GM12878 (cell line): ENCODE measurements at regions not wholly inside any gene's neighbourhood (a gene's known extent, or its start where the extent isn't known, plus 50 kb on each side); places are given as distances from the start of the nearest gene placed in this dataset.

Source experiments
- ASH2L ChIP-seq: fragments of 300-600, 200-600 bp; sonication (generic); IDR thresholded peaks from 2 replicates; pipeline ENCODE4 v1.6.1; 2017; ENCODE audit warnings: low read depth, mild to moderate bottlenecking, borderline replicate concordance
- EZH2 ChIP-seq: IDR thresholded peaks from 2 replicates; pipeline ENCODE4 v1.6.1; 2012; ENCODE audit warnings: low read depth, mild to moderate bottlenecking, control low read depth, inconsistent platforms, low read length, borderline replicate concordance; ENCODE audit not compliant: control insufficient read depth
- HCFC1 ChIP-seq: fragments of 150-350 bp; IDR thresholded peaks from 2 replicates; pipeline ENCODE4 v1.6.1; 2014; ENCODE audit warnings: low read length
- KAT2A ChIP-seq: conservative IDR thresholded peaks from 2 replicates; pipeline ENCODE4 v1.6.1; 2011; ENCODE audit warnings: low read depth, low read length; ENCODE audit not compliant: control insufficient read depth
- MXI1 ChIP-seq: fragments of 150-350 bp; IDR thresholded peaks from 2 replicates; pipeline ENCODE4 v1.6.1; 2011; ENCODE audit warnings: low read depth, mild to moderate bottlenecking, inconsistent platforms, low read length, improper control_type of control experiment
- NFYB ChIP-seq: IDR thresholded peaks from 2 replicates; pipeline ENCODE4 v1.6.1; 2011; ENCODE audit warnings: low read depth, mild to moderate bottlenecking, low read length, improper control_type of control experiment, moderate library complexity; ENCODE audit not compliant: insufficient read depth
- POLR2AphosphoS5 ChIP-seq: IDR thresholded peaks from 2 replicates; pipeline ENCODE4 v1.6.1; 2011; ENCODE audit warnings: mild to moderate bottlenecking, low read length, inconsistent platforms
- SP1 ChIP-seq: IDR thresholded peaks from one replicate; pipeline ENCODE4 v1.6.1; 2011; ENCODE audit warnings: low read depth, low read length
- SPI1 ChIP-seq: IDR thresholded peaks from 2 replicates; pipeline ENCODE4 v1.6.1; 2011; ENCODE audit warnings: low read depth, mild to moderate bottlenecking, low read length, moderate library complexity, borderline replicate concordance; ENCODE audit not compliant: insufficient read depth
- TF ChIP-seq, protein P1 (sequence below): IDR thresholded peaks from 2 replicates; pipeline ENCODE4 v1.6.1; 2011; ENCODE audit warnings: low read depth, mild to moderate bottlenecking, low read length, moderate library complexity, borderline replicate concordance; ENCODE audit errors: extremely low read depth
- TF ChIP-seq, protein P2 (sequence below), 3 experiments: IDR thresholded peaks in 2 of 3; conservative IDR thresholded peaks in 1 of 3; 2 replicates each; pipeline ENCODE4 v1.5.1; 2011; ENCODE audit warnings: low read depth in 3 of 3, low read length in 3 of 3, mild to moderate bottlenecking in 3 of 3, control low read depth in 2 of 3, moderate library complexity in 2 of 3, inconsistent platforms in 1 of 3, mixed read lengths in 1 of 3; ENCODE audit not compliant: control insufficient read depth in 2 of 3, insufficient read depth in 1 of 3; ENCODE audit errors: extremely low read depth in 1 of 3
- TF ChIP-seq, protein P3 (sequence below): IDR thresholded peaks from 2 replicates; pipeline ENCODE4 v1.6.1; 2012; ENCODE audit warnings: low read depth, low read length, improper control_type of control experiment
- TF ChIP-seq, protein P4 (sequence below): IDR thresholded peaks from 2 replicates; pipeline ENCODE4 v1.6.1; 2011; ENCODE audit warnings: borderline replicate concordance, low read depth, mild to moderate bottlenecking, moderate library complexity, mixed read lengths, low read length; ENCODE audit not compliant: insufficient read depth; ENCODE audit errors: extremely low read length
- TF ChIP-seq, protein P5 (sequence below): IDR thresholded peaks from 2 replicates; pipeline ENCODE4 v1.6.1; 2012; ENCODE audit warnings: low read length, inconsistent platforms

DNA sequence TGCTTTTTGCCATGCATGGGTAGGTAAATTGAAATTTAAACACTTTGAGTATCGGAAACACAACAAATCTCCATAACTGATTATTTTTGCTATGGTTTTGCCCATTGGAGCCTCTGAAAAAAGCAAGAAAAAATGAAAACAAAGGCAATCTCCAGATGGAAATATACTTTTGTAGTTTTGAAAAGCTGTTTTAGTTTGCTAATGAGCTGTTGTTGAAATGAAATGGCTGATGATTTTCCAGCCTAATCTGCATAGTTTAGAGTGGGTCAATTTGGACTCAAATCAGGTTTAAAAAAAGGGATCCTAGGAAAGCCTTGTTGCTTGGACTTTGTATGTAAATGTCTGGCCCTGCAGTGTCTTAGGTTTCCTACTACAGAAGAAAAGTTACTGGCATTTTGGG, 285.8 kb downstream of the CAAP1 start:
- TF ChIP-seq KAT2A (no peak), MXI1 (no peak), ASH2L (no peak), POLR2AphosphoS5 (no peak), SP1 (no peak), HCFC1 (no peak), SPI1 (no peak), NFYB (no peak), EZH2 (no peak)
- TF ChIP-seq, protein P1, sequence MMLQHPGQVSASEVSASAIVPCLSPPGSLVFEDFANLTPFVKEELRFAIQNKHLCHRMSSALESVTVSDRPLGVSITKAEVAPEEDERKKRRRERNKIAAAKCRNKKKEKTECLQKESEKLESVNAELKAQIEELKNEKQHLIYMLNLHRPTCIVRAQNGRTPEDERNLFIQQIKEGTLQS, result no peak
- TF ChIP-seq, protein P2, sequence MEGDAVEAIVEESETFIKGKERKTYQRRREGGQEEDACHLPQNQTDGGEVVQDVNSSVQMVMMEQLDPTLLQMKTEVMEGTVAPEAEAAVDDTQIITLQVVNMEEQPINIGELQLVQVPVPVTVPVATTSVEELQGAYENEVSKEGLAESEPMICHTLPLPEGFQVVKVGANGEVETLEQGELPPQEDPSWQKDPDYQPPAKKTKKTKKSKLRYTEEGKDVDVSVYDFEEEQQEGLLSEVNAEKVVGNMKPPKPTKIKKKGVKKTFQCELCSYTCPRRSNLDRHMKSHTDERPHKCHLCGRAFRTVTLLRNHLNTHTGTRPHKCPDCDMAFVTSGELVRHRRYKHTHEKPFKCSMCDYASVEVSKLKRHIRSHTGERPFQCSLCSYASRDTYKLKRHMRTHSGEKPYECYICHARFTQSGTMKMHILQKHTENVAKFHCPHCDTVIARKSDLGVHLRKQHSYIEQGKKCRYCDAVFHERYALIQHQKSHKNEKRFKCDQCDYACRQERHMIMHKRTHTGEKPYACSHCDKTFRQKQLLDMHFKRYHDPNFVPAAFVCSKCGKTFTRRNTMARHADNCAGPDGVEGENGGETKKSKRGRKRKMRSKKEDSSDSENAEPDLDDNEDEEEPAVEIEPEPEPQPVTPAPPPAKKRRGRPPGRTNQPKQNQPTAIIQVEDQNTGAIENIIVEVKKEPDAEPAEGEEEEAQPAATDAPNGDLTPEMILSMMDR (IDR thresholded peaks at IDR 0.05 in 2 of 3, conservative IDR thresholded peaks at IDR 0.05 in 1 of 3; ENCODE audit: control insufficient read depth in 2 of 3, extremely low read depth in 1 of 3, insufficient read depth in 1 of 3, low read depth in 3 of 3, low read length in 3 of 3), result no peak
- TF ChIP-seq, protein P3, sequence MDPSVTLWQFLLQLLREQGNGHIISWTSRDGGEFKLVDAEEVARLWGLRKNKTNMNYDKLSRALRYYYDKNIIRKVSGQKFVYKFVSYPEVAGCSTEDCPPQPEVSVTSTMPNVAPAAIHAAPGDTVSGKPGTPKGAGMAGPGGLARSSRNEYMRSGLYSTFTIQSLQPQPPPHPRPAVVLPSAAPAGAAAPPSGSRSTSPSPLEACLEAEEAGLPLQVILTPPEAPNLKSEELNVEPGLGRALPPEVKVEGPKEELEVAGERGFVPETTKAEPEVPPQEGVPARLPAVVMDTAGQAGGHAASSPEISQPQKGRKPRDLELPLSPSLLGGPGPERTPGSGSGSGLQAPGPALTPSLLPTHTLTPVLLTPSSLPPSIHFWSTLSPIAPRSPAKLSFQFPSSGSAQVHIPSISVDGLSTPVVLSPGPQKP, result no peak
- TF ChIP-seq, protein P4, sequence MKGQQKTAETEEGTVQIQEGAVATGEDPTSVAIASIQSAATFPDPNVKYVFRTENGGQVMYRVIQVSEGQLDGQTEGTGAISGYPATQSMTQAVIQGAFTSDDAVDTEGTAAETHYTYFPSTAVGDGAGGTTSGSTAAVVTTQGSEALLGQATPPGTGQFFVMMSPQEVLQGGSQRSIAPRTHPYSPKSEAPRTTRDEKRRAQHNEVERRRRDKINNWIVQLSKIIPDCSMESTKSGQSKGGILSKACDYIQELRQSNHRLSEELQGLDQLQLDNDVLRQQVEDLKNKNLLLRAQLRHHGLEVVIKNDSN, result no peak
- TF ChIP-seq, protein P5, sequence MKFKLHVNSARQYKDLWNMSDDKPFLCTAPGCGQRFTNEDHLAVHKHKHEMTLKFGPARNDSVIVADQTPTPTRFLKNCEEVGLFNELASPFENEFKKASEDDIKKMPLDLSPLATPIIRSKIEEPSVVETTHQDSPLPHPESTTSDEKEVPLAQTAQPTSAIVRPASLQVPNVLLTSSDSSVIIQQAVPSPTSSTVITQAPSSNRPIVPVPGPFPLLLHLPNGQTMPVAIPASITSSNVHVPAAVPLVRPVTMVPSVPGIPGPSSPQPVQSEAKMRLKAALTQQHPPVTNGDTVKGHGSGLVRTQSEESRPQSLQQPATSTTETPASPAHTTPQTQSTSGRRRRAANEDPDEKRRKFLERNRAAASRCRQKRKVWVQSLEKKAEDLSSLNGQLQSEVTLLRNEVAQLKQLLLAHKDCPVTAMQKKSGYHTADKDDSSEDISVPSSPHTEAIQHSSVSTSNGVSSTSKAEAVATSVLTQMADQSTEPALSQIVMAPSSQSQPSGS, result no peak
